ENCODE measurements at regions not wholly inside any gene's neighbourhood (a gene's known extent, or its start where the extent isn't known, plus 50 kb on each side); places are given as distances from the start of the nearest gene placed in this dataset.

DNA sequence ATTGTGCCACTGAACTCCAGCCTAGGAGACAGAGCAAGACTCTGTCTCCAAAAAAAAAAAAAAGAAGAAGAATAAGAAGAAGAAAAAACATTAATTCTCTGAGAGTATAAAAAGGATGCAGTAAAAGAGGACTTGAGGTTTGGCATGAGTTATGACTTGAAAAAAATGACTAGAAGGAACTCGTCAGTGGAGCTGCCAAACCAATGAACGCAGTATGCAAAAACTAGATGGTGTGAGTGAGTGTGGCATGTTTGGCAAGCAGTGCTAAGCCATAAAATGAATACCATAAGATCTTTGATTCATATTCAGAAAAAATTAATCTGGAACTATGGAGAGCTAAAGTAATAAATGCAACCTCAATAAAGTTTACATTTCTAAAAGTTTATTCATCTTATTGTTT is 68.6 kb upstream of the MEOX2 start:
- no peak for DNase-seq (ENCODE audit: low read depth in 3 of 3)

DNA sequence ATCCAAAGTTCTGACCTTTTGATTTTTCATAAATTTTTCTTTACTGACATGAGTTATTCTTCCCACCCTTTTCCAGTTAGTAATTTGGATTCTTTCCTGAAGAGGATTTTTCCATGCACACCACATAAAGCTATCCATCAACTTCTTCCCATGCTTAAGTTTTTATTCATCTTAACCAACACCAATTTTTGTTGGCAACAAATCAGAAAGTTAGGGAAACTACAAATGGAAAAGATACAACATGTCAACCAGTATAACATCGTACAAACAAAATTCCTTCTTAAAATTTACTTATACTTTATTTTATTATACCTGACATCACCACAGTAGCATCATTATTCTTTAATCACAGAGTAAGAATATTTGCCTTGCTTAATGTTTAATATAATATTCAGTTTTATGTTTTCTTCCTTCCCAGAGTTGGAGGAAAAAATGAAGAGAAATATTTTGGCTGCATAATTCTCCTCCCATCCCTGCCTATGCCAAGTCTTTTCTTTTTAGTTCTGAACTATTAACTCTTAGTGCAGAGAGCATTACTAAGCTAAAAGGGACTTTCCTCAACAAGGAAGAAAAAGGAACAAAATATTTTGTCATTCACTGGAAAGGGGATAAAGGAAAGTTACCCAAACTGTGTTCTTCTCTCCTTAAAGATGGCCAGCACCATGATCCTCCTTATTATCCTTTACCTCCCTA is 67.5 kb upstream of the MEOX2 start:
- DNase-seq (ENCODE audit: low read depth in 3 of 3), result no peak

DNA sequence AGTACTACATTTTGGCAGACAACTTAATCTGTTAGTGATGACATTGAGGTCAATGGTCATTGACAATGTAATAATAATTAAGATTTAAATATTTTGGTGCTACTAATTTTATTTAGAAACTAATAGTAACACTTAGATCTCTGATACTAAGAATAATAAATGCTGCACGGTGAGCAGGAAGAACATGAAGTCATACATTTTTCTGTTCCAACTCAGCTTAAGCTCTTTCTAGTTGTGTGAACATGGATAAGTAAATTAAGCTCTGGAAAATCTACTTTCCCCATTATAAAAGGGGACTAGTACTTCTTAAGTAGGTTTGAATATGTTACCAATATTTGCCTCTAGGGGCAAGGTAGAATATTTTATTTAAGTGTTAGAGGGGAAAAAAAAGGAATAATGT is 65.9 kb upstream of the MEOX2 start:
- no peak for DNase-seq (ENCODE audit: low read depth in 3 of 3)

DNA sequence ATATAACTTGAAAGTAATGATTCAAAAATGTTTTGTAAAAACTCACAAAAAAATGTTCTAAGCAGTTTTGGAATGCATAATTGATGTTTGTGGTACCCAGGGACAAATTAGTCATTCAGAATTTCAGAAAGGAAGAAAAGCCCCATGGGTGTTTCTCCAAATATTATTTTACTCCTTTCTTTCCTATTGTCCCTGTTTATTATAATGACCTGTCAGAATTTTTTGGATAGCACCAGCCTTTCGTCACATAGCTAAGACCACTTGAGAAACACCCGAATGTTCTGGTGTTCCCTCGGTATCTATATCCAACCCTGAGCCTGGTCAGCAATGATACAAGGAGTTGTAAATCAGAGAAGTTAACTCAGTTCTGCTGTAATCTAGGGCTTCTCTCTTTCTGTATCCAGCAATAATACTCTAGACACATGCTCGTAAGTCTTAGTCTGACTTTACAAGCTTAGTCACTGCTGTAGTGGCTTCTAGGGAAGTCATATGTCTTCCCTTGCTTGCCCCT is 64.8 kb upstream of the MEOX2 start:
- DNase-seq (ENCODE audit: low read depth in 3 of 3), result no peak

DNA sequence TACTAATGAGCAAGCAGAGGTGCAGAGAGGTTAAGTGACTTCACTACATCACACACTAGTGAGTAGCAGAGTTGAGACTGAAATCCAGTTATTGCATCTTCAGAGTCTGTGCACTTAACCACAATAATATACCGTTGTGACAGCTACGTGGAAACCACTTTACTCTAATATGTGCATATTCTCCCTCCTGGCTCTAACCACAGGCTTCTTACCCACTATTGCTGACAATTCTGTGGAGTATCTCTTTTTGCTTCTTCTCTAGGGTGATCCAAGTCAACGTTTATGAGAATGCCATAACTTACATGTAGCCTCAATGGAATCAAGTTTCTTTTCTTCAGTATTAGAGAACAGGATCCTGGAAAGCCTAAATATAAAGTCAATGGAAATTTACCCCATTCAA is 64.2 kb upstream of the MEOX2 start:
- DNase-seq (ENCODE audit: low read depth in 3 of 3), result no peak

DNA sequence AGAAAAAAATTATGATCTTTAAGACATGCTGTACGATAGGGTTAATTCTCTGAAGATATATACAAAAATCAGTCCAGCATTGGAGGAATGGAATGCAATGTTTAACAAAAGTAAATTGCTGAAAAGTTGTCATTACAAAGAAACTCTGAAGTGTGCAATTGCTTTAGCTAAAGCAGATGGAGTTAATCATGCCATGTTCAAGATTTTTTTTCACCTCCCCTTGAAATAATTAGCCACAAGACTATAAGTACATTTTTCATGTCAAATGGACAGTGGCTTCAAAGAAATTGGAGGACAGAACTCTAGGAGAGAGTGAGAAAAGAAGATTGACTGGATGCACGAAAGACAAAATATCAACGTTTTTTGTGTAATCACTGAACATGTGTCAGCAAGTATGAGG is 63.1 kb upstream of the MEOX2 start:
- no peak for DNase-seq (ENCODE audit: low read depth in 3 of 3)

DNA sequence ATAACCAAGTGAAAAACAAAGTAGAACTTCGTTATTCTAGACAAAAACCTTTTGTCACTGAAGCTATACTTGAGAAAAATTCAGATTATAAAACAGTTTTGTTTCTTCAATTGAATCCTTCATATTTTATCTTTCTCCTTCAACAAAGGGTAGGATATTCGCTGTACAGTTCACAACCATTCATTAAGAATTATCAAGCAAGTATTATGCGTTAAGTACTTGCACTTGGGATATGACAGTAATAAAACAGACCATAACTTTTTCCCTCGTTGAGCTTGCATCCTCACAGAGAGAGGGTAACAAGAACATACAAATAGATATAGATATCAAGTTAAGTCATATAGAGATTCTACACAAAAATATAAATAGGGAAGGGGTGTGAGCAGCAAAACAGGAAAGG is 61.2 kb upstream of the MEOX2 start:
- no peak for DNase-seq (ENCODE audit: low read depth in 3 of 3)

DNA sequence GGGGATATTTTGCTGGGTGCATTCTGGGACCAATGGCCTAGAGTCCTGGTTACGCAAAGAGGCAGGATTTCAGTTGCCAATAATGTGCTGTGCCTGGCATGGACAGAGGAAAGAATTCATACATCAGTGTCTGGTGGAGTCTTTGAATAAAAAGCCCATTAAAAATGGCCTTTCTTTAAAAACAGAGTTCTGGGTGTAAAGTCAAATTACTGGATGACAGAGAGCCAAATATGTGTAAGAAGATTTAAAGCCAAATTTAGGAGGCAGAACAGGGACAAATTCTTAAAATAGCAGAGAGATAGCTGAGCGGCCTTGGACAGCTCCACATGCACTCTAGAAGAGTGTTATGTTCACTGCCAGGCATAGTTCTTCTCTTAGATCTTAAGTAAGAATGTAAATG is 60.8 kb upstream of the MEOX2 start:
- DNase-seq (ENCODE audit: low read depth in 3 of 3), result no peak

DNA sequence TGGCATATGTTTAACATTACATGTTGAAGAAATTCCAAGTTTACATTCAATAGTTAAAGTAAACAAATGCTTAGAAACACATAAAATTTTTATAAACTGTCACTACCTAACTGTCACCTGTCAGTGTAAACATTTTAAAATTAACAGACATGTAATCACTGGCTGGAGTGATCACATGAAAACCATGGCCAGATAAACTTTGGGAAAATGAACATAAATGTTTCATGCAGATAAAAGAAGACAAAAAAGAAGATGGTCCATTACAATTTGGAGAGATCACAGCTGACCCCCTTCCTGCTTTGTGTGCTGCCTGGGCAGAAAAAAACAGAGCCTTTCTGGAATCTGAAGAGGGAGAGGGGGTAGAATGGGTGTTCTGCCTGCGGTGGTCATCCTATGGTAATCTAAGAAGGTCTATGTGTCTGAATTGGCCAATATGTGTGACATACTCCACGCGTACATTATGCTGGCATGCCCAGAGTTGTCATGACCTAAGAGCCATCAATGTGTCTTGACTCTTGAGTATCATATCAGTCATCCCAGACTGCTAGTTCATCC is 57.5 kb upstream of the MEOX2 start:
- no peak for DNase-seq (ENCODE audit: low read depth in 3 of 3)

DNA sequence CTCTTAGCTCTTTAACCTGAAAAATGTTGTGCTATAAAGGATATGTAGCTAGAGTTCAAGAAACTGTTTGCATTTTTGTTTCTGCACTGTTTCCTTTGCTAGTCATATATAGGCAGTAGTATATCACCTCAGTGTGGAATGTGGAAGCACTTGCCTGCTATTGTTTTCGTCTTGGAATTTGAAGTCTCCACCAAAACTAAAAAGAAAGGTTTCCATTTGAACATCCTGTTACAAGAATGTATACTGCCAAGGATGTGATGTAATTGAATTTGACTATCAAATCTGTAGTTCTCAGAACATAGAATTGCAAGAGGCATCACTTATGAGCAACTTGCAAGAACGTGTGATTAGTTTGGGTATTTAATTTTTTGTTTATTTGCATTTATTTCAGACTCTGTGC is 51.1 kb upstream of the MEOX2 start:
- no peak for DNase-seq (ENCODE audit: low read depth in 3 of 3)
